ENCODE measurements at regions not wholly inside any gene's neighbourhood (a gene's known extent, or its start where the extent isn't known, plus 50 kb on each side); places are given as distances from the start of the nearest gene placed in this dataset.

GRCh38 chr5:21184581-21184980, 1196.6 kb upstream of the CDH18 start:
- H2AFZ ChIP-seq (ENCODE audit: low read length) = no peak overlapping the region
- H3K4me3 ChIP-seq (ENCODE audit: low read length) = no peak overlapping the region
- H3K9ac ChIP-seq (ENCODE audit: low read length) = no peak overlapping the region
- H3K27ac ChIP-seq (ENCODE audit: low read length) = no peak overlapping the region
- H3K9me3 ChIP-seq (replicated peaks; ENCODE audit: insufficient read depth, low read length) = no peaks in the 10 kb centered on the region
- no peaks in the 10 kb centered on the region for H4K20me1 ChIP-seq (ENCODE audit: insufficient read depth, low read length)
- TF ChIP-seq EZH2phosphoT487 (IDR thresholded peaks at IDR 0.05; ENCODE audit: low read length) (no peak), CTCF (IDR thresholded peaks at IDR 0.05; ENCODE audit: low read length) (no peak), EZH2 (optimal IDR thresholded peaks at IDR 0.05; ENCODE audit: low read depth, low read length) (no peak)
- H3K9me2 ChIP-seq (replicated peaks; ENCODE audit: insufficient read depth, low read length) = no peaks in the 10 kb centered on the region
- H3K4me1 ChIP-seq (ENCODE audit: low read length) = no peaks in the 10 kb centered on the region
- no peaks in the 10 kb centered on the region for H3F3A ChIP-seq (ENCODE audit: insufficient read depth, low read length)
- no peaks in the 10 kb centered on the region for H3K79me2 ChIP-seq (ENCODE audit: low read length)
- no peak for DNase-seq
- no peaks in the 10 kb centered on the region for H3K27me3 ChIP-seq (replicated peaks; ENCODE audit: insufficient read depth, low read length)
- no peak overlapping the region for H3K4me2 ChIP-seq (ENCODE audit: low read depth, low read length)
- H3K36me3 ChIP-seq (replicated peaks; ENCODE audit: insufficient read depth, low read length) = no peaks in the 10 kb centered on the region

GRCh38 chr5:21181609-21182125, 1193.7 kb upstream of the CDH18 start:
- Histone ChIP-seq H3F3A (ENCODE audit: insufficient read depth, low read length) (no peaks in the 10 kb centered on the region), H3K9me2 (replicated peaks; ENCODE audit: insufficient read depth, low read length) (no peaks in the 10 kb centered on the region), H3K9ac (ENCODE audit: low read length) (no peak overlapping the region), H3K27me3 (replicated peaks; ENCODE audit: insufficient read depth, low read length) (no peaks in the 10 kb centered on the region), H2AFZ (ENCODE audit: low read length) (no peak overlapping the region), H3K4me2 (ENCODE audit: low read depth, low read length) (no peak overlapping the region), H3K4me3 (ENCODE audit: low read length) (no peak overlapping the region), H3K36me3 (replicated peaks; ENCODE audit: insufficient read depth, low read length) (no peaks in the 10 kb centered on the region), H3K27ac (ENCODE audit: low read length) (no peak overlapping the region), H3K79me2 (ENCODE audit: low read length) (no peaks in the 10 kb centered on the region), H3K9me3 (replicated peaks; ENCODE audit: insufficient read depth, low read length) (no peaks in the 10 kb centered on the region), H3K4me1 (ENCODE audit: low read length) (no peaks in the 10 kb centered on the region), H4K20me1 (ENCODE audit: insufficient read depth, low read length) (no peaks in the 10 kb centered on the region)
- no peak for TF ChIP-seq EZH2 (optimal IDR thresholded peaks at IDR 0.05; ENCODE audit: low read depth, low read length)
- no peak for TF ChIP-seq CTCF (IDR thresholded peaks at IDR 0.05; ENCODE audit: low read length)
- TF ChIP-seq EZH2phosphoT487 (IDR thresholded peaks at IDR 0.05; ENCODE audit: low read length) = no peak
- DNase-seq = no peak

- Histone ChIP-seq H3K27ac (ENCODE audit: low read length) (no peak overlapping the region), H3K9ac (ENCODE audit: low read length) (no peak overlapping the region), H3F3A (ENCODE audit: insufficient read depth, low read length) (no peaks in the 10 kb centered on the region), H3K9me3 (replicated peaks; ENCODE audit: insufficient read depth, low read length) (no peaks in the 10 kb centered on the region), H3K4me2 (ENCODE audit: low read depth, low read length) (no peak overlapping the region), H3K4me1 (ENCODE audit: low read length) (no peaks in the 10 kb centered on the region), H4K20me1 (ENCODE audit: insufficient read depth, low read length) (no peaks in the 10 kb centered on the region), H3K27me3 (replicated peaks; ENCODE audit: insufficient read depth, low read length) (no peaks in the 10 kb centered on the region), H2AFZ (ENCODE audit: low read length) (no peak overlapping the region), H3K4me3 (ENCODE audit: low read length) (no peak overlapping the region), H3K36me3 (replicated peaks; ENCODE audit: insufficient read depth, low read length) (no peaks in the 10 kb centered on the region), H3K79me2 (ENCODE audit: low read length) (no peaks in the 10 kb centered on the region), H3K9me2 (replicated peaks; ENCODE audit: insufficient read depth, low read length) (no peaks in the 10 kb centered on the region)
- no peak for DNase-seq
- TF ChIP-seq CTCF (IDR thresholded peaks at IDR 0.05; ENCODE audit: low read length) = no peak
- TF ChIP-seq EZH2phosphoT487 (IDR thresholded peaks at IDR 0.05; ENCODE audit: low read length) = no peak
- no peak for TF ChIP-seq EZH2 (optimal IDR thresholded peaks at IDR 0.05; ENCODE audit: low read depth, low read length)
These were observed 1185.5 kb upstream of the CDH18 start for GRCh38 chr5:21173526-21173925.

Data from MM.1S (cell line).